OCI-LY7 (cell line): ENCODE measurements at regions not wholly inside any gene's neighbourhood (a gene's known extent, or its start where the extent isn't known, plus 50 kb on each side); places are given as distances from the start of the nearest gene placed in this dataset.

ENCODE experiments used
- BruUV-seq: library from RNA; stranded (reverse); fragments of 400-500 nt; replicated peaks from 2 replicates; lab custom pipeline; 2021; lab: Mats Ljungman, UMichigan
- CTCF ChIA-PET: fragments of 300-600 bp; sonication (Branson Sonifier 250); formaldehyde crosslinking; loops from one replicate; lab custom pipeline; 2022; ENCODE audit warnings: antibody characterized with exemption; ENCODE audit not compliant: unreplicated experiment; lab: Charles Lee
- POLR2A ChIA-PET: fragments of 300-600 bp; sonication (Branson Sonifier 250); formaldehyde crosslinking; loops from one replicate; lab custom pipeline; 2022; ENCODE audit warnings: antibody characterized with exemption; lab: Charles Lee
- DNase-seq: peaks from one replicate; pipeline ENCODE4 v3.0.0-alpha.2; 2015; ENCODE audit warnings: low spot score
- H2AFZ ChIP-seq: fragments of 200-600 bp; sonication (generic), shearing (Covaris generic); 2 replicates; pipeline ENCODE4 v1.6.1; 2014; ENCODE audit warnings: mild to moderate bottlenecking, antibody characterized with exemption, low read length, moderate library complexity
- H3K27ac ChIP-seq: fragments of 200-600 bp; sonication (generic); 2 replicates; pipeline ENCODE4 v1.5.1; 2014; ENCODE audit warnings: mixed run types, low read depth, mild to moderate bottlenecking, moderate library complexity, low read length, inconsistent platforms; ENCODE audit not compliant: poor library complexity, severe bottlenecking
- H3K36me3 ChIP-seq: fragments of 200-600 bp; sonication (generic); 2 replicates; pipeline ENCODE4 v1.6.1; 2014; ENCODE audit warnings: mild to moderate bottlenecking, antibody characterized with exemption, low read length, moderate library complexity, mixed read lengths; ENCODE audit not compliant: insufficient read depth
- H3K4me1 ChIP-seq: fragments of 200-600 bp; sonication (generic); 2 replicates; pipeline ENCODE4 v1.5.1; 2014; ENCODE audit warnings: mild to moderate bottlenecking, low read length; ENCODE audit not compliant: insufficient read depth, poor library complexity, severe bottlenecking
- H3K4me2 ChIP-seq: fragments of 200-600 bp; sonication (generic); 2 replicates; pipeline ENCODE4 v1.6.1; 2014; ENCODE audit warnings: mild to moderate bottlenecking, low read length
- H3K4me3 ChIP-seq: fragments of 200-600 bp; sonication (generic); 2 replicates; pipeline ENCODE4 v1.5.1; 2014; ENCODE audit warnings: mild to moderate bottlenecking, low read depth, low read length; ENCODE audit not compliant: poor library complexity, severe bottlenecking
- H3K79me2 ChIP-seq: fragments of 200-600 bp; sonication (generic); 2 replicates; pipeline ENCODE4 v1.6.1; 2016; ENCODE audit warnings: low read depth, mild to moderate bottlenecking, low read length, moderate library complexity, mixed read lengths; ENCODE audit not compliant: insufficient read depth
- H3K9me2 ChIP-seq: fragments of 200-600 bp; sonication (generic); 2 replicates; pipeline ENCODE4 v1.6.1; 2016; ENCODE audit warnings: mild to moderate bottlenecking, low read length, mixed read lengths; ENCODE audit not compliant: insufficient read depth
- H3K9me3 ChIP-seq: fragments of 200-600 bp; sonication (generic); 2 replicates; pipeline ENCODE4 v1.6.1; 2014; ENCODE audit warnings: mild to moderate bottlenecking, mixed run types, low read length, mixed read lengths
- H4K20me1 ChIP-seq: fragments of 200-600 bp; sonication (generic); 2 replicates; pipeline ENCODE4 v1.6.1; 2014; ENCODE audit warnings: mild to moderate bottlenecking, antibody characterized with exemption, low read length, moderate library complexity, mixed read lengths; ENCODE audit not compliant: insufficient read depth
- EZH2phosphoT487 ChIP-seq: fragments of 200-600 bp; sonication (generic); IDR thresholded peaks from 2 replicates; pipeline ENCODE4 v1.6.1; 2018; ENCODE audit warnings: low read depth, borderline replicate concordance, mild to moderate bottlenecking, mixed run types, antibody characterized with exemption, low read length, moderate library complexity, mixed read lengths
- intact Hi-C: fragments of 100-400 bp; cut with micrococcal nuclease; formaldehyde crosslinking; loops from one replicate; pipeline ENCODE4 v1.10.0; 2022; ENCODE audit not compliant: unreplicated experiment
- TF ChIP-seq, protein P1 (sequence below): fragments of 200-600 bp; sonication (generic); conservative IDR thresholded peaks from 2 replicates; pipeline ENCODE4 v1.5.1; 2014; ENCODE audit warnings: mild to moderate bottlenecking, antibody characterized with exemption, low read length, moderate library complexity, mixed read lengths

- POLR2A ChIA-PET = no interaction called here
Observed at GRCh38 chr4:144818136-144818535, 172.2 kb downstream of the HHIP start.

DNA sequence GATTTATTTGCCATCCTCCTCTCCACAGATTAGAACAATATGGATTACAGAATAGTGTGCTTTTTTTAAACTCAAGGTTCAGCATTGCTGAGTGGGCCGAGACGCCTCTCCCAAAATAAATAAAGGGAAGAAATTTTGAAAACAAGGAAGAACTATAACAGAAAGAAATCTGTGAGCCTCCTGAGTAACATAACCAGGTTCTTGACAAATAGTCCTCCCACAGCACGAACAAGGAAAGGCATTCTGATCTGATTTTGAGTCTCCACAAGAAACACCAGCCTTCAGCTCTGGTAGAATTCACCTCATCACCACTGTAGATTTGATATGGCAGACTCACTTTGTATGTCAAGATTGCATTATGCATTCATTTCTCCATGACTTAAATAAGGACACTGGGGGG, 173.6 kb downstream of the HHIP start:
- Histone ChIP-seq H3K4me1 (no peaks in the 10 kb centered on the region), H3K79me2 (no peaks in the 10 kb centered on the region), H3K27ac (no peak overlapping the region), H3K9me2 (no peaks in the 10 kb centered on the region), H3K9me3 (no peaks in the 10 kb centered on the region), H3K4me3 (no peak overlapping the region), H4K20me1 (no peaks in the 10 kb centered on the region), H3K4me2 (no peak overlapping the region), H2AFZ (no peak overlapping the region), H3K36me3 (no peaks in the 10 kb centered on the region)
- BruUV-seq = no TSS peak
- intact Hi-C loops = no loop called here
- ChIA-PET CTCF (no interaction called here), POLR2A (no interaction called here)
- no peak for TF ChIP-seq EZH2phosphoT487
- TF ChIP-seq, protein P1, sequence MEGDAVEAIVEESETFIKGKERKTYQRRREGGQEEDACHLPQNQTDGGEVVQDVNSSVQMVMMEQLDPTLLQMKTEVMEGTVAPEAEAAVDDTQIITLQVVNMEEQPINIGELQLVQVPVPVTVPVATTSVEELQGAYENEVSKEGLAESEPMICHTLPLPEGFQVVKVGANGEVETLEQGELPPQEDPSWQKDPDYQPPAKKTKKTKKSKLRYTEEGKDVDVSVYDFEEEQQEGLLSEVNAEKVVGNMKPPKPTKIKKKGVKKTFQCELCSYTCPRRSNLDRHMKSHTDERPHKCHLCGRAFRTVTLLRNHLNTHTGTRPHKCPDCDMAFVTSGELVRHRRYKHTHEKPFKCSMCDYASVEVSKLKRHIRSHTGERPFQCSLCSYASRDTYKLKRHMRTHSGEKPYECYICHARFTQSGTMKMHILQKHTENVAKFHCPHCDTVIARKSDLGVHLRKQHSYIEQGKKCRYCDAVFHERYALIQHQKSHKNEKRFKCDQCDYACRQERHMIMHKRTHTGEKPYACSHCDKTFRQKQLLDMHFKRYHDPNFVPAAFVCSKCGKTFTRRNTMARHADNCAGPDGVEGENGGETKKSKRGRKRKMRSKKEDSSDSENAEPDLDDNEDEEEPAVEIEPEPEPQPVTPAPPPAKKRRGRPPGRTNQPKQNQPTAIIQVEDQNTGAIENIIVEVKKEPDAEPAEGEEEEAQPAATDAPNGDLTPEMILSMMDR = no peak
- no peak for DNase-seq

More at GRCh38 chr4:144818136-144818535, 172.2 kb downstream of the HHIP start:
- TF ChIP-seq, protein P1 = no peak
- TF ChIP-seq EZH2phosphoT487 = no peak
- Histone ChIP-seq H3K4me3 (no peak overlapping the region), H3K4me2 (no peak overlapping the region), H3K9me3 (no peaks in the 10 kb centered on the region), H4K20me1 (no peaks in the 10 kb centered on the region), H3K79me2 (no peaks in the 10 kb centered on the region), H3K27ac (no peak overlapping the region), H2AFZ (no peak overlapping the region), H3K9me2 (no peaks in the 10 kb centered on the region), H3K4me1 (no peaks in the 10 kb centered on the region), H3K36me3 (no peaks in the 10 kb centered on the region)
- no peak for DNase-seq
- no TSS peak for BruUV-seq
- CTCF ChIA-PET = no interaction called here
- intact Hi-C loops = no loop called here

- Histone ChIP-seq H3K9me3 (no peaks in the 10 kb centered on the region), H4K20me1 (no peaks in the 10 kb centered on the region), H3K27ac (no peak overlapping the region), H3K79me2 (no peaks in the 10 kb centered on the region), H3K4me2 (no peak overlapping the region), H3K9me2 (no peaks in the 10 kb centered on the region), H2AFZ (no peak overlapping the region), H3K36me3 (no peaks in the 10 kb centered on the region), H3K4me1 (no peaks in the 10 kb centered on the region), H3K4me3 (no peak overlapping the region)
- intact Hi-C loops = no loop called here
- POLR2A ChIA-PET = interaction anchor here (0.9 kb wide), 1 partner anchor 216 kb away, joined by 3 read pairs; no protein-coding TSS in a partner anchor
- no TSS peak for BruUV-seq
- TF ChIP-seq, protein P1 = no peak
- TF ChIP-seq EZH2phosphoT487 = no peak
- DNase-seq = no peak
- CTCF ChIA-PET = no interaction called here
Observed at GRCh38 chr4:144820011-144820727, 174.2 kb downstream of the HHIP start.
